HUES6 (cell line): ENCODE measurements at regions not wholly inside any gene's neighbourhood (a gene's known extent, or its start where the extent isn't known, plus 50 kb on each side); places are given as distances from the start of the nearest gene placed in this dataset.
"Not testable (repeated sequence)": the region's sequence is repeated elsewhere in the genome, so short reads cannot be mapped to it uniquely, and the experiment has no call there.

Source experiments
- H3K27ac ChIP-seq: 2 replicates; pipeline ENCODE4 v1.7.0; 2013; ENCODE audit warnings: low read depth, mild to moderate bottlenecking, low read length, inconsistent platforms
- H3K27me3 ChIP-seq: 2 replicates; pipeline ENCODE4 v1.6.1; 2013; ENCODE audit warnings: low read length; ENCODE audit not compliant: control insufficient read depth, insufficient read depth
- H3K36me3 ChIP-seq: 2 replicates; pipeline ENCODE4 v1.6.1; 2013; ENCODE audit warnings: low read length; ENCODE audit not compliant: control insufficient read depth, insufficient read depth
- H3K4me1 ChIP-seq: 2 replicates; pipeline ENCODE4 v1.6.1; 2013; ENCODE audit warnings: low read length; ENCODE audit not compliant: control insufficient read depth, insufficient read depth
- H3K4me3 ChIP-seq: 2 replicates; pipeline ENCODE4 v1.5.1; 2013; ENCODE audit warnings: low read depth, low read length
- H3K9ac ChIP-seq: one replicate; pipeline ENCODE4 v1.6.1; 2013; ENCODE audit warnings: mild to moderate bottlenecking, low read length
- H3K9me3 ChIP-seq: 2 replicates; pipeline ENCODE4 v1.6.1; 2013; ENCODE audit warnings: low read depth, low read length; ENCODE audit not compliant: control insufficient read depth, insufficient read depth

- H3K27me3 ChIP-seq: no peaks in the 10 kb centered on the region
- no peak overlapping the region for H3K9ac ChIP-seq
- no peak overlapping the region for H3K27ac ChIP-seq
- peaks cover 18% of the 10 kb centered on the region for H3K9me3 ChIP-seq
- H3K4me3 ChIP-seq: no peak overlapping the region
- H3K4me1 ChIP-seq: no peaks in the 10 kb centered on the region
- no peaks in the 10 kb centered on the region for H3K36me3 ChIP-seq
Observed at GRCh38 chr2:3033315-3033714, 344.3 kb downstream of the EIPR1 start.

GRCh38 chr2:3030791-3031190 lies 346.8 kb downstream of the EIPR1 start:
- H3K4me1 ChIP-seq, H3K4me3 ChIP-seq, H3K9ac ChIP-seq, H3K27me3 ChIP-seq, H3K36me3 ChIP-seq, H3K27ac ChIP-seq: not testable (repeated sequence)
- H3K9me3 ChIP-seq: peaks cover 21% of the 10 kb centered on the region

- Histone ChIP-seq H3K9ac (no peak overlapping the region), H3K4me1 (peaks cover 4% of the 10 kb centered on the region; the same call in 1 of the 2 replicates), H3K4me3 (no peak overlapping the region), H3K9me3 (peaks cover 21% of the 10 kb centered on the region), H3K27me3 (no peaks in the 10 kb centered on the region), H3K36me3 (no peaks in the 10 kb centered on the region), H3K27ac (no peak overlapping the region)
Observed at GRCh38 chr2:3025984-3026383, 351.6 kb downstream of the EIPR1 start.

- H3K27ac ChIP-seq: no peak overlapping the region
- peaks cover 15% of the 10 kb centered on the region for H3K9me3 ChIP-seq
- H3K36me3 ChIP-seq: no peaks in the 10 kb centered on the region
- no peak overlapping the region for H3K4me3 ChIP-seq
- H3K27me3 ChIP-seq: no peaks in the 10 kb centered on the region
- H3K4me1 ChIP-seq: peaks cover 4% of the 10 kb centered on the region; the same call in 1 of the 2 replicates
- H3K9ac ChIP-seq: no peak overlapping the region
Observed at GRCh38 chr2:3025261-3025660, 352.4 kb downstream of the EIPR1 start.

GRCh38 chr2:3024401-3024935 lies 353.1 kb downstream of the EIPR1 start:
- Histone ChIP-seq H3K27ac (no peak overlapping the region), H3K4me1 (peaks cover 4% of the 10 kb centered on the region; the same call in 1 of the 2 replicates), H3K9ac (no peak overlapping the region), H3K4me3 (no peak overlapping the region), H3K9me3 (peaks cover 11% of the 10 kb centered on the region), H3K27me3 (no peaks in the 10 kb centered on the region), H3K36me3 (no peaks in the 10 kb centered on the region)

- H3K27ac ChIP-seq: no peak overlapping the region
- no peak overlapping the region for H3K4me3 ChIP-seq
- H3K9ac ChIP-seq: no peak overlapping the region
- peaks cover 4% of the 10 kb centered on the region; the same call in 1 of the 2 replicates for H3K9me3 ChIP-seq
- H3K27me3 ChIP-seq: no peaks in the 10 kb centered on the region
- peaks cover 4% of the 10 kb centered on the region; the same call in 1 of the 2 replicates for H3K4me1 ChIP-seq
- no peaks in the 10 kb centered on the region for H3K36me3 ChIP-seq
Observed at GRCh38 chr2:3023531-3023930, 354.1 kb downstream of the EIPR1 start.

GRCh38 chr2:3022841-3023372 lies 354.7 kb downstream of the EIPR1 start:
- H3K27me3 ChIP-seq: no peaks in the 10 kb centered on the region
- H3K9ac ChIP-seq: no peak overlapping the region
- no peak overlapping the region for H3K4me3 ChIP-seq
- peaks cover 4% of the 10 kb centered on the region; the same call in 1 of the 2 replicates for H3K4me1 ChIP-seq
- H3K9me3 ChIP-seq: no peaks in the 10 kb centered on the region
- no peaks in the 10 kb centered on the region for H3K36me3 ChIP-seq
- H3K27ac ChIP-seq: no peak overlapping the region

GRCh38 chr2:3021720-3022119 lies 355.9 kb downstream of the EIPR1 start:
- Histone ChIP-seq H3K4me1 (peaks cover 4% of the 10 kb centered on the region; the same call in 1 of the 2 replicates), H3K27ac (no peak overlapping the region), H3K9ac (no peak overlapping the region), H3K36me3 (no peaks in the 10 kb centered on the region), H3K9me3 (peaks cover 4% of the 10 kb centered on the region; the same call in 1 of the 2 replicates), H3K27me3 (no peaks in the 10 kb centered on the region), H3K4me3 (no peak overlapping the region)

- Histone ChIP-seq H3K9me3 (no peaks in the 10 kb centered on the region), H3K4me1 (no peaks in the 10 kb centered on the region), H3K27ac (no peak overlapping the region), H3K9ac (no peak overlapping the region), H3K36me3 (no peaks in the 10 kb centered on the region), H3K4me3 (no peak overlapping the region), H3K27me3 (no peaks in the 10 kb centered on the region)
Observed at GRCh38 chr2:3010001-3010400, 367.6 kb downstream of the EIPR1 start.

- Histone ChIP-seq H3K9ac (no peak overlapping the region), H3K27me3 (no peaks in the 10 kb centered on the region), H3K4me3 (no peak overlapping the region), H3K36me3 (no peaks in the 10 kb centered on the region), H3K4me1 (no peaks in the 10 kb centered on the region), H3K27ac (no peak overlapping the region), H3K9me3 (no peaks in the 10 kb centered on the region)
Observed at GRCh38 chr2:3009483-3009882, 368.1 kb downstream of the EIPR1 start.

- no peaks in the 10 kb centered on the region for H3K36me3 ChIP-seq
- no peak overlapping the region for H3K27ac ChIP-seq
- no peaks in the 10 kb centered on the region for H3K9me3 ChIP-seq
- no peaks in the 10 kb centered on the region; the same call in 1 of the 2 replicates for H3K4me1 ChIP-seq
- no peak overlapping the region for H3K4me3 ChIP-seq
- H3K27me3 ChIP-seq: no peaks in the 10 kb centered on the region
- H3K9ac ChIP-seq: no peak overlapping the region
Observed at GRCh38 chr2:3009005-3009404, 368.6 kb downstream of the EIPR1 start.
